SKM-1 treated with dmso at 0.1 percent for 144 hours (cell line): ENCODE measurements at regions not wholly inside any gene's neighbourhood (a gene's known extent, or its start where the extent isn't known, plus 50 kb on each side); places are given as distances from the start of the nearest gene placed in this dataset.
"Not testable (repeated sequence)": the region's sequence is repeated elsewhere in the genome, so short reads cannot be mapped to it uniquely, and the experiment has no call there.

Source experiments
- DNase-seq: peaks from one replicate; lab custom pipeline; 2025; ENCODE audit not compliant: unreplicated experiment; lab: John Stamatoyannopoulos, UW

DNA sequence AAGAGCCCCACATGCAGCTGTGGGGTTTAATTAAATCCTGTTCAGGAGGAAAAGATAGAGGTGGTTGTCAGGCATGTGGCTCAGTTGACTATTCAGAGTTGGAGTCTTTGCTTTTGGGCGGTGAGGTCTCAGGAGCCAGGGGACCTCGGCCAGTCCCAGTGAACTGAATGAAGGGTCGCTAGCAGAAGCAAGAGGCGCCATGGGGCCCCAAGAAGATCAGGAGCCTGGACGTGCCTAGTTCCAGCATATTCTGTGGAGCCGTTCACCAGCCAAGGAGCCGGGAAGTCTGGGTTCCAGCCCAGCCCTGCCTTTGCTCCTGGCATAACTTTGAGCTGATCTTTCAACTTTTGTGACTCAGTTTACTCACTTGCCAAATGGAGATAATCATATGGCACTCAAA lies 217.7 kb upstream of the IRF2BP2 start:
- no peak for DNase-seq

DNA sequence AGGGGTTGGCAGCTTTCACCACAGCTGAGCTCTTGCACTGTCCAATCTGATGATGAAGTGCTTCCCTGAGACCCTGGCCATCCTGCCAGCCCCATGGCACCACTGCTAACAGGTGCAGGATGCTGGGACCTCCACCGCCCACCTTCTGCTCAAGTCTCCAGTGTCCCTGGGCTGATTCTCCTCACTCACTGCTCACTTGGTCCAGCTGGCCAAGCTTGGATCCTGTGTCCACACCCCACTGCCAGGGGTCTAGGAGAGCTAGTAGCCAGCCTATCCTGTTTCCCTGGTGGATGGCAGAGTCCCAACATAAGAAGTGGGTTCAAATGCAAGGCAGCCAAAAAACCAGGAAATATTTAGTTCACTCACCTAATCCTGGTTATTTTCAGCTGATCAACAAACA lies 217.2 kb upstream of the IRF2BP2 start:
- DNase-seq, result no peak

DNA sequence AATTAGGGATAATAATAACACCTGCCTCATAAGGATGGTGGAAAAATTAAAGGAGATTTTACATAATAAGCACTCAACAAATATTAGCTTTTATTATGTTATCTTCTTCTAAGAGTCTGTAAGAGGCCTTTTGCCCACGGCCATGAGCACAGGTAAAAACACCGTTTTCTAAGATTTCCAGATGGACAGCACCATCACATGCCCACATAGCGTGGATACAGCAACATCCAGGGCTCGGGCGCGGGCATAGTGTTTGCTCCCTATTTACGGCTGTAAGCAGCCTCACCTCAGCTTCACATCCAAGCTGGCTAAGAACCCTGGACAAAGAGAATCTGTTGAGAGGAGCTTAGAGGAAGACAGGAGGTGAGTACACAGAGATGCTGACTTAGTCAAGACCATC lies 216.4 kb upstream of the IRF2BP2 start:
- no peak for DNase-seq

DNA sequence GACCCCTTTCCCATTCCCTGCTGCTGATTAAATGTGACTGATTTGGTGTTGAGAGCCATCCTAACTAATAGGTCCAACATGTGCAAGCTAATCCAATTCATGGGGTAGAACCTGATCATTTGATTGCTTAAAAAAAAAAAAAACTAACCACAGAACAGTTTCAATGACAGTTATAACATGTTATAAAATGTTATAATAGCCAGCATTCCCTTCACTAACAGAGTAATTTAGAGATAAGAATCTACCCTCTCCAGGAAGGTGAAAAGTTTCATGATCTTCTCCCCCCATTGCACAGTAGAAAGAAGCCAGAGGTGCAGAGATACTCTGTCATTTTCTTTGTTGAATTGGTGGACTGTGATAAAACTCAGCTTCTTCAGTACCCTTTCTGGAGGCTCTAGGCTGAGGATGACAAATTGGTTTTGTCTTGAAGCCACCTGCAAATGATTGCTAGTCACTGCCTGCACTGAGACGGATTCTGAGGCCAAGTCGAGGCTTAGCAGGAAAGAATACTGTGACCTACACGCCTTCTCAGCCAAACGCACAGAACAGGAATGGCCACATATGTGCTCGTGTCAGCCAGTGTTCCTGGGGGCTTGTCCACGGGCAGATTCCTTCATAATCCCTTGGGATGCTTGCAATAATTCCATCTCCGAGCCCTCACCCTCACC lies 215.7 kb upstream of the IRF2BP2 start:
- no peak for DNase-seq

DNA sequence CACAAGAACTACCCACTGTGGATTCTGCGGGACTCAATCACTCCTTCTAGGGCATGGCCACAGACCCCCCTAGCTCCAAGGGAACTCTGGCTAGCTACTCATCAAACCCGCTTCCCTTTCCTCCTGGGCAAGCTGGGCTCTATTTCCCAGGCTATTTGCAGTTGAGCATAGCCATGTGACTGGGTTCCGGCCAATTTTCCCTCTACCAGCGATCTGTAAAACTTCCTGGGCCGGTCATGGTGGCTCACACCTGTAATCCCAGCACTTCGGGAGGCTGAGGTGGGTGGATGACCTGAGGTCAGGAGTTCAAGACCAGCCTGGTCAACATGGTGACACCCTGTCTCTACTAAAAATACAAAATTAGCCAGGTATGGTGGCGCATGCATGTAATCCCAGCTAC lies 214.9 kb upstream of the IRF2BP2 start:
- not testable (repeated sequence) for DNase-seq

DNA sequence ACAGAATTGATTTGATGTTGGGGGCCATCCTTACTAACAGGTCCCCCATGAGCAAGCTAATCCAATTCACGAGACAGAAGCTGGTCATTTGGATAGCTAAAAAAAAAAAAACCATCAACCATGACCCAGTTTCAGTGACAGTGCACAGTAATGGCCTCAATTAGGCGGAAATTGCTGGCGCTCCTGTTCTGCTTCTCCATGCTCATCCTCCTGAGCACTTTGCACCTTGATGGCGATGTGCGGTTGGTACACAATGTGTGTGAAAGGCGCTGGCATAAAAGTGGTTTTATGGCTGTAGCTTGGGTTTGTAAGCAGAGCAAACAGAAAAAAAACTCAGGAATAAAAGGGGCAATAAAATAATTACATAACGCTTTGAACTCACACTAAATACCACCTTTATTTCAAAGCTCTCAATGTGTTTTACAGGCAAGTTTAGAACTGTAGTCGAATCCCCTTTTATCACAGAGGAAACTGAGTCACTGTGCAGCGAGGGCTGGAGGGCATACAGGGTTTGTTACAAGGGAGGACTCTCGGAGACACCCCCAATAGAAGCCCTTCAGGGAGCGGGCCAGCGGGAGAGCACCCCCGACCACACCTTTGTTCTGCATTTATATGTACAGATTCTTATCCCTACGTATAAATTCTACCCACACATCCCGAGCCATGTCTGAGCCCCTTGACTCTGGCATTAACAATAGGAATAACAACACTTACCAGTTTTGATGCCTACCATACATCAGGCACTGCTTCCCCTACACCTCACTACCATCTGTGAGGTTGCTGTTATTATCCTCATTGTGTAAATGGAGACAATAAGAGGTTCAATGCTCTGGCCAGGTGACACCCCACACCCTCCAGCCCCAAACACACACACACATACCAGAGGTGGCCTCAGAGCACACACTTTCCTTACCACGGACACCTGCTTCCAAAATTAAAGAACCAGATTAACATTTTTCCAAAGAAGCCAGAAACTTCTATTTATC lies 213.5 kb upstream of the IRF2BP2 start:
- DNase-seq, result no peak

DNA sequence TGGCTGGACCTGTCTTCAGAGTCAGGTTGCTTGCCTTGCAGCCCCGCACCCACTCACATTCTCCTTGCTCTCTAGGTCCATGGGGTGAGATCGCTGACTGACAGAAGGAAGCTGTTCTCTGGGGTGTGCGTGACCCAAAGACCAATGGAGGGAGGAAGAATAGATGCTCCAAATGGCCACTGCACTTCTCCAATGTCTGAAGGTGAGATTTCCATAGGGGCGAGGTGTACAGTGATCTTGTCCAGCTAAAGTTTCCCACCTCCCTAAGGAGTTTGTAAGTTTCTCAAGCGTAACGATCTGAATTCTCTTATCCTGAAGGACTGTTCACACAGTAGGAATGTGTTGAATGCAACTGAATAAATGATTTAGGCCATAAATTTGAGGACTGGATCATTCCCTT lies 211.9 kb upstream of the IRF2BP2 start:
- DNase-seq, result no peak

DNA sequence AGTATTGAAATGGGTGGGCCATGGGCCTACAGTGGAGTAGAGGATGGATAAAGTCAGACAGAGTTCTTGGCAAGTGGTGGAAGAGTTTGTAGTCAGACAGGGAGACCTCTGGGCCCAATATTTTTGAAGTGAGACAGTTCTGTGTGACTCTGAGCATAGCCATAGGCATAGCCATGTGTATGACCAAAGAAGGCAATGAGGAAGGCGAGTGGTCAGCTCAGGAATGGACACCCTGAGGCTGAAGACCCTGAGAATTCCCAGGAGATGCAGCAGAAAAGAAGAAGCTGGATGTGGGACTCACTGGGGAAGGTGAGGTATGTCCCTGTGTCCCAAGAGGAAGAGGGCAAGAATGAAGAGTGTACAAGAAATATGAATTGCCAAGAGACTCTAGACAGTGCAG lies 210.6 kb upstream of the IRF2BP2 start:
- no peak for DNase-seq

DNA sequence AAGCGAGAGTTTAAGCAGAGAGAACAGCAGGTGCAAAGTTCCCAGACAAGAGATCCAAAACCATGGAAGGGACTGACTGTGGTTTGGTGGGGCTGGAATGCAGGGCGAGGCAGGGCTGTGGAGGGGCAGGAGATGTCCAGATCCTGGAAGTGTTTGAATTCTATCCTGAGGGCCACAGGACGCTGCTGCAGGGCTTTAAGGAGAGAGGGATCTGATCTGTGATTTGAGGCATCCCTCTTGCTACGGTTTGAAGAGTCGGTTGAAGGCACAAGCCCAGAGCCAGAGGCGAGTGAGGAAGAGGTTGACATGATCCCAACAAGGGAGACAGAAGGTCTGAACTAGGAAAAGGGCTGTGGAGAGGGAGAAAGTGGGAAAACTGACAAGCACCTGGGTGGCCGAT lies 209.9 kb upstream of the IRF2BP2 start:
- DNase-seq, result not testable (repeated sequence)

DNA sequence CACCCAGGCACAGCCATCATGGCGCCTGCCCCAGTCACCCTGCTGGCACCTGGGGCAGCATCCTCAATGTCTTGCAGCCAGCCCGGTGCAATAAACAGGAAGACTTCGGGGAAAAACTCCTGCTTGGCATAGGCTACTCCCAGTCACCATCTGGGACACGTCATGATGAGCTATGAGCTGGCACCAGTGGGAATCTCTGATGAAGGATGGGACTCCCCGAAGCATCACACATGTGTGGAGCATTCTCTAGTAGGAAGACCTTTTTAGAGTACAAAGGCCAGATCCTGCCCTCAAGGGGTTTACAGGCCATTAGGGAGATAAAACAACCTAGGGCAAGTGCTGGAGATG lies 208.0 kb upstream of the IRF2BP2 start:
- DNase-seq, result not testable (repeated sequence)

DNA sequence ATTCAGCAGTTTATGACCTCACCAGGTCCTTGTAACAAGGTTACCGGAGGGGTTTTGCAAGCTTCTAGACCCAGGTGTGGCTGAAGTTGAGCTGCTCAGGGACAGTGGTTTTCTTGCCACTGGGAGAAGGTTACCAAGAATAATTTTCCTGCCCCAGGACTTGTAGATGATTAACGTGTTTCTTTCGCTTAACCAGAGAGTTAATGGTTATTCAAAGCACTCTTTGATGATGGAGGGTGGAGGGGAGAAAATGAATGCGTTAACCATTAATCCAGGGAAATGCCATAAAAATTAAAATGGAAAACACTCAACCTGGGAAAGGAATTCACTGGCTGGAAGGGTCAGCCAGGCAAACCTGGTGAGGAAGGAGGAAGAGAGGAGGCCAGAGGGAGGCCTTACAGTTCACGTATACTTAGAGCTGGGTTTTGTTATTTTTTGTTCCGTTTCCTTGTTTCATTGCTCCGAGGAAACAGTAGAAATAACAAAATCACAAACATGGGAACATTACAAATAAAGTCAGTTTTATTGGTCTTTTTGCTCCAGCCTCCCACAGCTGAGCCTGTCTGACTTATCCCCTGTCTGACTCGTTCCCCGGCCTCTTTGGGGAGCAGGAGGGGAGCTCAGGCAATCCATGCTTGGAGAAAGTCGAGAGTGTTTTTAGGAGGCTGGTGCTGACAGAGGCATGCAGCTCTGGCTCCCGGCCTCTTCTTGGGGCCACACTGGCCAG lies 207.5 kb upstream of the IRF2BP2 start:
- DNase-seq, result not testable (repeated sequence)

DNA sequence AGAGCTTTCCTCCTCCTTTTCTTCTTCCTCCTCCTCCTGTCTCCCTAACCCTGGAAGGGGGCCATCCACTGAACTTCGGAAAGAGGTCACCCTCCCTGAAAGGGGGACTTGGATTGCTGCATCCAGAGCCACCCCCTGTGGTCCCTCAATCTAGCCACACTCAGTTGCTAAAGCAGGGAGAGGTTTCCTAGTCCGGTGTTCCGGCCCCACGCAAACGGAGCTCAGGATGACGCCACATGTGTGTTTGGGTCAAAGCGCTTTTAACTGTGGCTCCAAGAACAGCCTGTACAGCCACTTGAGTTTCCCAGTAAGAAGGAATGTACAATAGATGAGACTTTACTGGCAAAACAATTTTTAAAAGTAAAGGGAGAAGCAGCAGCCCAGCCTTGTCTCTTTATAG lies 206.9 kb upstream of the IRF2BP2 start:
- not testable (repeated sequence) for DNase-seq

DNA sequence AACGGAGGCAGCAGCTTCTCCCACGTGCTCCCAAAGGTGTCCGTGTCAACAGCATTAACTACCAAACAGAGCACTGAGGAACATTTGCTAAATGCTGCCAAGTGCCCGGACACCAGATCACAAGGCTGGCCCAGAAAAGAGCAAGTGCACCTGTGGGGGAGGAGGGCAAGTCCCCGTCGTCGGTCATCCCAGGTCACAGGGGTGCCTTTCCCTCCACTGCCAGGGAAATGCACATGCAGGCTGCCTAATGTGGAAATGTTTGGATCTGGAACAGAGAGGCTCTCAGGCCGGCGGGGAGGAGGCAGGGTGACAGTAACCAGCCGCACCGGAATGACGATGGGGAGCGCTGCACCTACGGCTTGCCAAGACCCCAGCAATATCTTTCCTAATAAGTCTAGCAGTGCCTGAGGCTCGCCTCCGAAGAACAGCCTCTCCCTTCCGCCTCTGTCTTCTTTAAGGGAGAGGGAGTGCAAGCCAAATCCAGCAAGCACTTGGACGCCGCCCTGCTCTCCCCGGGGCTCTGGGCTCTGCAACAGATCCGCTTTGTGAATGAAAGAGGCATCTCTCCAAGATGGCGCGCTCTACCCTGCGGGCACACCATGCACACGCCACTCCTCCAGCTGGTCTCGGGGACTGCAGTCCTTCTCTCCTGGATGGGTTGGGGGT lies 206.3 kb upstream of the IRF2BP2 start:
- not testable (repeated sequence) for DNase-seq

DNA sequence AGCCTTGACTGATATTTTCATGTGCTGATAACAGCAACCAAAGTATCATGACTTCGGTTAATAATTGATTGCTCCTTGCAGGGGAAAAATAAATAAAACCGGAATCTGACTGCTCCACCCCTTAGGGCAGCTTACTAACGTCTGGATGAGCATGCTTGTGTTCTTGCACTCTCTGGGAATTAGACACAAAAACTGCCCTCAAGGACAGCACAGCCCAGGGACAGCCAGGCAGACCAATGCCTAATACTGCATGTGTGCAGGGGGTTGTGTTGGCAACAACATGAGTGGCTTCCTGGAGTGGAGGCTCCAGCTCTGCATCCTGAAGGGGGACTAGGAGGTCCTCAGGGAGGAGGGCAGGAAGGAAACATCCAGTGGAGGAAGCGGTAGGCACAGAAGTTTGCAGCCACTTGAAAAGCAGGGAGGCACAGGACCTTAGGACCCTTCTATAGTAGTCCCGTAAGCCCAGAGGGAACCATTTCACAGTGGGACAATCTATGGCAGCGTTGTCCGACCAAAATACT lies 205.4 kb upstream of the IRF2BP2 start:
- DNase-seq, result not testable (repeated sequence)

DNA sequence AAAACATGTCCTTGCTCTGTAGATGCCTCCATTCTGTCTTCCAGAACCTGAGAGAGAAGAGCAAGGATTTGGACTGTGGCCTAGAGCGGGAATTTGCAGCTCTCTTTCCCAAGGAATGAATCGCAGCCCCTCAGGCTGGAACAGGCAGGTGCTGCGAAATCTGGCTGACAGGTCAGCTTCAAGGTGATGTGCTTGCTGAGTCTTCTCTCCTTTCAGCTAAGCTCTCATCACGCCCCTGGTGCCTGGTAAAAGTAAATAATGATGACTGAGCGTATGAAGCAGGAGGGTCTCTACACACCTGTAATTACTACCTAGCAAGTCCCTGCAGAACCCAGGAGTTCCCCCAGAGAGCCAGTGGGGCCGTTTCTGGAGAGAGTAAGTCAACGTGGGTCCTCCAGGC lies 204.3 kb upstream of the IRF2BP2 start:
- DNase-seq, result not testable (repeated sequence)

DNA sequence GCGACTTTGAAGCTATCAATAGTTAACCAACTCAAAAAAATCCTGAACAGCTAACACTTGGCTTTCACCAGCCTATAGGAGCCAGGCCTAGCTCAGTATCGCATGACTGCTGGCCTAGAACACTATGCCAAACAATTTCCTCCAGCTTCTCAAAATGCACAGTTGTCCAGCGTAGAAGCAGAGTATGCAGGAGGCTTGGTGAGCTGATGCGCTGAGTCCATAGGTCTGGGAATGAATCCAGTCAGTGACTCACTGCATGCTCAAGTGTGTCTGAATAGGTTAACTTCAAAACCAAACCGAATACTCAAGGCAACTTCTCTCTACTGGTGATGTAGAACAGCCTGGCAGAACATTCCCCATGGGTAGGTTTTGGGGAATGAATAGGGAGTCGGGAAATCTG lies 201.8 kb upstream of the IRF2BP2 start:
- DNase-seq, result not testable (repeated sequence)

DNA sequence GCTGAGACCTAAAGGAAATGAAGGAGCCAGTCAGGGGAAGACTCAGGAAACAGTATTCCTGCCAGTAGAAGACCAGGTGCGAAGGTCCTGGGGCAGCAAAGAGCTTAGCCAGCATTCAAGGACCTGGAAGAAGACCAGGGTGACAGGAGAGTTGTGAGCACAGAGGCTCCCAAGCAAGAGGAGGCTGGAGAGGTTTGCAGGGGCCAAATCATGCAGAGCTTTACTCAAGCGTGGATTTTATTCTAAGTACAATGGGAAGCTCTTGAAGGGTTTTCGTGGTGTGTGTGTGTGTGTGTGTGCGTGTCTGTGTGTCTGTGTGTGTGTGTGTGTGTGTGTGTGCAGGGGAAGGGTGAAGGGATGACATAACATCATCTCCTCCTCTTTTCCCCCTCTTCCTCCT lies 200.7 kb upstream of the IRF2BP2 start:
- DNase-seq, result not testable (repeated sequence)

DNA sequence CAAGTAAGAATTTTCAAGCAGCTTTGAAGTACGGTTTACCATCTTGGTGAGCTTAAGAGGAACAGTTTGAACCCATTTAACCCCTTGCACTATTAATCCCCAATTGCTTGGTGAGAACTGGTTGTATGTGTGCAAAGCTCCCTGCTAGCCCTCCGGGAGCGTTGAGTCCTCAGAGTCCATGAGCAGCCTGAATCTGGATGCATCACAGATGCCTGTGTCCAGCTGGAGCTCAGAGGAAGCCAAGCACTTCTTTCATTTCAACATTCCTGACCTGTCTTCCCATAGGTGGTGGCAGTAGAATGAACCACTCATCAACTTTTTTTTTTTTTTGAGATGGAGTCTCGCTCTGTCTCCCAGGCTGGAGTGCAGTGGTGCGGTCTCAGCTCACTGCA lies 199.9 kb upstream of the IRF2BP2 start:
- not testable (repeated sequence) for DNase-seq

DNA sequence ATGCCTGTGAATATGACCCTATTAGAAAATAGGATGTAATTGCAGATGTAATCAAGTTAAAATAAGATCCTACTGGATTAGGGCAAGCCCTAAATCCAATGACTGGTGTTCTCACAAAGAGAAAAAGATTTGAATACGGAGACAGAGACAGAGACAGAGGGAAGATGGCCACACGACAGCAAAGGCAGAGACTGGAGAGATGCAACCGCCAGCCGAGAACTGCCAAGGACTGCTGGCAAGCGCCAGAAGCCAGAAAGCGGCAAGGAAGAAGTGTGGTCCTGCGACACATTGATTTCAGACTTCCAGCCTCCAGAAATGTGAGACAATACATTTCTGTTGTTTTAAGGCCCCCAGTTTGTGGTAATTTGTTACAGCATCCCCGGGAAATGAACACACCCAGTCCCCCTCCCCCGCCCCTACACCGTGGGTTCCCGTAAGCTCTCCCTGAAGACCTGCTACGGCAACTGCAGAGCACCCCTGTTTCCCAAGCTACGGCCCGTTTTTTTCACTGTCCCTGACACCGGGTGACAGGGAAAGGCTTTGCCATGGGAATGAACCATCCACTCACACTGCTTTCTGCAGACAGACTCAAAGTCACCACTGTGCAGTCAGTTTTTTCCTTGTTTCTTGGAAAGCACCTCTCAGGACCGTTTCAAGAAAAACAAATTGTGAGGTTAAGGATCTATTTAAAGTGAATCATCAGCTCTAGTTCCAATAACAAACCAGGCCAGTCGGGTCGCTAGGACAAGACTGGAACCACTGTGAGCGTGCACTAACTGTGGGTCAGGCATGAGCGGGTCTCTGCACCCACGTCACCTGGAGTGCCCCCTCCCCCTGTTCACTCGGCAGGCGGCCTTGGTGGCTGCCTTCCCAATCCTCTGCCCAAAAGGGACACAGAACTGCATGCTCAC lies 199.2 kb upstream of the IRF2BP2 start:
- not testable (repeated sequence) for DNase-seq

DNA sequence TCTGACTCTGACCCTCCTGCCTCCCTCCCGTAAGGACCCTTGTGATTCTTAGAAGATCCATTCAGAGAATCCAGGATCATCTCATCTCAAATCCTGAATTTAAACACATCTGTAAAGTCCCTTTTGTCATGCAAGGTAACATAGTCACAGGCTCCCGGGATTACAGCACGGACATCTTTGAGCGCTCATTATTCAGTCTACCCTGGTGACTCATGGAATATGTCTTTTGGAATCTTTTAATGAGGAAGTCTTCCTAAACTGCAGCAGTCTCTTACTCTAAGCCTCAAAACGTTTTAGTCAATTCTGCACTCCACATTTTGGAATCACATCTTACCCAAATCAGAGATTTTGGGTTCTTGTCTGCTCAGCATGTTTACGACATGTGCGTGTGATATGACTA lies 198.5 kb upstream of the IRF2BP2 start:
- not testable (repeated sequence) for DNase-seq
